ENCODE measurements at regions not wholly inside any gene's neighbourhood (a gene's known extent, or its start where the extent isn't known, plus 50 kb on each side); places are given as distances from the start of the nearest gene placed in this dataset.
"Not testable (repeated sequence)": the region's sequence is repeated elsewhere in the genome, so short reads cannot be mapped to it uniquely, and the experiment has no call there.

GRCh38 chr4:66805582-66805981, 739.7 kb downstream of the CENPC start:
- no peak for DNase-seq

GRCh38 chr4:66804979-66805378, 740.3 kb downstream of the CENPC start:
- no peak for DNase-seq

GRCh38 chr4:66797608-66798007, 747.7 kb downstream of the CENPC start:
- DNase-seq = no peak

GRCh38 chr4:66795724-66796123, 749.6 kb downstream of the CENPC start:
- no peak for DNase-seq

GRCh38 chr4:66794390-66795034, 750.8 kb downstream of the CENPC start:
- no peak for DNase-seq

GRCh38 chr4:66791686-66792085, 753.6 kb downstream of the CENPC start:
- DNase-seq = no peak

GRCh38 chr4:66785479-66785878, 759.8 kb downstream of the CENPC start:
- no peak for DNase-seq

- DNase-seq = not testable (repeated sequence)
These were observed 762.6 kb downstream of the CENPC start for GRCh38 chr4:66782751-66783150.

- DNase-seq = no peak
These were observed 768.2 kb downstream of the CENPC start for GRCh38 chr4:66777097-66777496.

- no peak for DNase-seq
These were observed 775.9 kb downstream of the CENPC start for GRCh38 chr4:66769441-66769840.

- no peak for DNase-seq
These were observed 777.9 kb downstream of the CENPC start for GRCh38 chr4:66767442-66767841.

GRCh38 chr4:66766557-66766956, 778.7 kb downstream of the CENPC start:
- no peak for DNase-seq

- DNase-seq = no peak
These were observed 795.0 kb downstream of the CENPC start for GRCh38 chr4:66750273-66750672.

- DNase-seq = not testable (repeated sequence)
These were observed 798.4 kb downstream of the CENPC start for GRCh38 chr4:66746918-66747317.

GRCh38 chr4:66741081-66741480, 804.2 kb downstream of the CENPC start:
- no peak for DNase-seq

- DNase-seq = no peak
These were observed 808.7 kb downstream of the CENPC start for GRCh38 chr4:66736606-66737005.

GRCh38 chr4:66728280-66728679, 817.0 kb downstream of the CENPC start:
- no peak for DNase-seq

GRCh38 chr4:66712301-66712921, 832.9 kb downstream of the CENPC start:
- DNase-seq = not testable (repeated sequence)

- no peak for DNase-seq
These were observed 841.1 kb downstream of the CENPC start for GRCh38 chr4:66704243-66704642.

GRCh38 chr4:66694739-66695138, 850.6 kb downstream of the CENPC start:
- no peak for DNase-seq

GRCh38 chr4:66693694-66694093, 851.6 kb downstream of the CENPC start:
- no peak for DNase-seq

- DNase-seq = no peak
These were observed 854.2 kb downstream of the CENPC start for GRCh38 chr4:66691101-66691500.

- DNase-seq = no peak
These were observed 856.6 kb downstream of the CENPC start for GRCh38 chr4:66688674-66689073.

- DNase-seq = no peak
These were observed 857.8 kb downstream of the CENPC start for GRCh38 chr4:66687459-66687858.

- no peak for DNase-seq
These were observed 863.3 kb downstream of the CENPC start for GRCh38 chr4:66681962-66682361.

Measured in femur (tissue), 1 donor.